ENCODE measurements at regions not wholly inside any gene's neighbourhood (a gene's known extent, or its start where the extent isn't known, plus 50 kb on each side); places are given as distances from the start of the nearest gene placed in this dataset.

- no peak for DNase-seq (ENCODE audit: low spot score)
- Mint-ChIP-seq H3K36me3 (no peaks in the 10 kb centered on the region), H3K4me3 (no peak overlapping the region), H3K27ac (no peak overlapping the region), H3K27me3 (no peaks in the 10 kb centered on the region), H3K4me1 (ENCODE audit: low read depth in 2 of 2) (no peaks in the 10 kb centered on the region), H3K9me3 (no peaks in the 10 kb centered on the region)
- no peak for ATAC-seq
Measured at GRCh38 chr19:8893419-8893818, 61.2 kb downstream of the MBD3L1 start.

DNA sequence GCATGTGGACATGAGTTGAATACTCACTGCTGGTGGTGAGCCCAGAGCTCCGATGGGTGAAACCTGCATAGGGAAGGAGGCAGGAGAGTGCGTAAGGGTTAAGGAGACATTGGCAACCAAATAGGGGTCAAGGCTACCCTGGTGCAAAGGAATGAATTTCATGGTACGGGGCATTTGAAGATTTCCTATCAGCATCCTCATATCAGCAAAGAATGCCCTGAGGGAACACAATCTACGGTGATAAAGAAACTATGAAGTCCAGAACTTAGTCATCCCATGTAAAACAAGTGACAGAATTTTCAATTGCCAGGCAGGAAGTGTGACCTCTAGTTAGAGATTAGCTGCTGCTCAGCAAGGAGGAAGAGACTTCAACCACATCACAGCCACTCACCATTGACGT, 64.9 kb downstream of the MBD3L1 start:
- ATAC-seq (no peak), DNase-seq (ENCODE audit: low spot score) (no peak)
- Mint-ChIP-seq H3K27me3 (no peaks in the 10 kb centered on the region), H3K4me1 (ENCODE audit: low read depth in 2 of 2) (no peaks in the 10 kb centered on the region), H3K36me3 (no peaks in the 10 kb centered on the region), H3K9me3 (no peaks in the 10 kb centered on the region), H3K27ac (no peak overlapping the region), H3K4me3 (no peak overlapping the region)

DNA sequence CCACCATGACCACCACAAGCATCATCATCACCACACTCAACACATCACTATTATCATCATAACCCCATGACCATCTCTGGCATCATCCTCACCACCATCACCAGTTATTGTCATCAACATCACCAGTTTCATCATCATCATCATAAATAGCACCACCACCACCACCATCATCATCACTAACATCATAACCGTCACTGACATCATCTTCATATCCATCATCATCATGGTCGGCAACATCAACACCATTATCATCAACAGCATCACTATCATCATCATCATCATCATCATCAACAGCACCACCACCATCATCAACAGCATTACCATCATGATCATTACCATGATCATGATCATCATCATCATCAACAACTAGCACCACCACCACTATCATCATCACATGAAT, 67.2 kb downstream of the MBD3L1 start:
- ATAC-seq: no peak
- Mint-ChIP-seq H3K4me1 (ENCODE audit: low read depth in 2 of 2) (no peaks in the 10 kb centered on the region), H3K27me3 (no peaks in the 10 kb centered on the region), H3K9me3 (no peaks in the 10 kb centered on the region), H3K4me3 (no peak overlapping the region), H3K36me3 (no peaks in the 10 kb centered on the region), H3K27ac (no peak overlapping the region)
- DNase-seq (ENCODE audit: low spot score): no peak

DNA sequence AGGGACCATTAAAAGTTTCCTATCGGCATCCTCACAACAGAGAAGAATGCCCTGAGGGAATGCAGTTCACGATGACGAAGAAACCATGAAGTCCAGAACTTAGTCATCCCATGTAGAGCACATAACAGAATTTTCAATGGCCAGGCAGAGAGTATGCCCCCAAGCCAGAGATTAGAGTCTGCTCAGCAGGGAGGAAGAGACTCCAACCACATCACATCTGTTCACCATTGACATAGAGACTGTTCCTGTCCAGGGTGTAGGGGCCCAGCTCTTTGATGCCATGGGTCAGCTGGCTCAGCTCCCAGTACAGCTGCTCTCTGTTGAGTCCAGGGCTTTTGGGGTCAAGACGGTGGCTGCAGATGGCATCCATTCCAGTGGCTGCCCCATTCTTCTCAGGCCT, 68.2 kb downstream of the MBD3L1 start:
- ATAC-seq: no peak

DNA sequence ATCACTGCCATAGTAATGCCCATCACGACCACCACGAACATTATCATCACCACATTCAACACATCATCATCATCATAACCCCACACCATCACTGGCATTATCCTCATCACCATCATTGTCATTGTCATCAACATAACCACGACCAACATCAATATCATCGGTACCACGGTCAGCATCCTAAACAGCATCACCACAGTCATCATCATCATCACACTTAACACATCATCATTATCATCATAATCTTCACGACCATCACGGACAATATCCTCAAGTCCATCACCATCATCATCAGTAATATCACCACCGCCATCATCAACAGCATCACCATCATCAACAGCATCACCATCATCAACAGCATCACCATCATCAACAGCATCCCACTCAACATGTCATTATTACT, 70.3 kb downstream of the MBD3L1 start:
- Mint-ChIP-seq H3K4me3 (no peak overlapping the region), H3K4me1 (ENCODE audit: low read depth in 2 of 2) (no peaks in the 10 kb centered on the region), H3K9me3 (no peaks in the 10 kb centered on the region), H3K27me3 (no peaks in the 10 kb centered on the region), H3K36me3 (no peaks in the 10 kb centered on the region), H3K27ac (no peak overlapping the region)
- no peak for DNase-seq (ENCODE audit: low spot score)
- ATAC-seq: no peak

More for the DNA sequence above, 68.2 kb downstream of the MBD3L1 start:
- Mint-ChIP-seq H3K27ac (no peak overlapping the region), H3K27me3 (no peaks in the 10 kb centered on the region), H3K4me3 (no peak overlapping the region), H3K36me3 (no peaks in the 10 kb centered on the region), H3K4me1 (ENCODE audit: low read depth in 2 of 2) (no peaks in the 10 kb centered on the region), H3K9me3 (no peaks in the 10 kb centered on the region)
- no peak for DNase-seq (ENCODE audit: low spot score)

DNA sequence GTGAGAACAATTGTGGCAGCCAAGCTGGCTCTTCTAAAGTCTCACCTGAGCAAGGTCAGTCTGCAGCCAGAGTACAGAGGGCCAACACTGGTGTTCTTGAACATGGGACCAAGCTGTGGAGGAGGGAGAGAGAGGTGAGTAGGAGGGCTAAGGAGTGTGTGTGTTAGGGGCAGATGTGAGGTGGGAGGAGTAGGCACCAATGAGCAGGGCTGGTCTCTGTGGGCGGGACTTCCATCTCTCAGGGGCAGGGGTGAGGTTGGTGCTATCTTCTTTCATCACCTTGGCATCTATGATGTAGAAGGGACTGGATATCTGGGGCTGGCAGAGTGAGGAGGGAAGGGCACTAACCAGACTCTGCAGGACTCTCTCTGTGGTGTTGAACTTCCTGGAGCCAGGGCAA, 72.4 kb downstream of the MBD3L1 start:
- H3K4me1 Mint-ChIP-seq (ENCODE audit: low read depth in 2 of 2): no peaks in the 10 kb centered on the region
- no peak for DNase-seq (ENCODE audit: low spot score)
- H3K9me3 Mint-ChIP-seq: no peaks in the 10 kb centered on the region
- no peak for ATAC-seq
- H3K27ac Mint-ChIP-seq: no peak overlapping the region
- peaks cover 0 to 10% of the 10 kb centered on the region in 2 donors for H3K27me3 Mint-ChIP-seq
- no peak overlapping the region for H3K4me3 Mint-ChIP-seq
- H3K36me3 Mint-ChIP-seq: no peaks in the 10 kb centered on the region

DNA sequence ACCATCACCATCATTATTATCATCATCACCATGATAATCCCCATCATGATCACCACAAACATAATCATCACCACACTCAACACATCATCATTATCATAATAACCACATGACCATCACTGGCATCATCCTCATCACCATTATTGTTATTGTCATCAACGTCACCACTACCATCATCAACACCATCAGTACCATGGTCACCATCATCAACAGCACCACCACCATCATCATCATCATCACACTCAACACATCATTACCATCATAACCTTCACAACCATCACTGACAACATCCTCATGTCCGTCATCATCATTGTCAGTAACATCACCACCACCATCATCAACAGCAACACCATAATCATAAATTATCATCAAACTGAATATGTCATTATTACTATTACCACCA, 73.2 kb downstream of the MBD3L1 start:
- peaks cover 0 to 10% of the 10 kb centered on the region in 2 donors for H3K27me3 Mint-ChIP-seq
- no peak for DNase-seq (ENCODE audit: low spot score)
- no peaks in the 10 kb centered on the region for H3K9me3 Mint-ChIP-seq
- ATAC-seq: no peak
- no peaks in the 10 kb centered on the region for H3K4me1 Mint-ChIP-seq (ENCODE audit: low read depth in 2 of 2)
- no peaks in the 10 kb centered on the region for H3K36me3 Mint-ChIP-seq
- H3K27ac Mint-ChIP-seq: no peak overlapping the region
- no peak overlapping the region for H3K4me3 Mint-ChIP-seq

- ATAC-seq (no peak), DNase-seq (ENCODE audit: low spot score) (no peak)
- H3K9me3 Mint-ChIP-seq: no peaks in the 10 kb centered on the region
- peaks cover 0 to 10% of the 10 kb centered on the region in 2 donors for H3K27me3 Mint-ChIP-seq
- H3K4me1 Mint-ChIP-seq (ENCODE audit: low read depth in 2 of 2): no peaks in the 10 kb centered on the region
- H3K27ac Mint-ChIP-seq: no peak overlapping the region
- no peaks in the 10 kb centered on the region for H3K36me3 Mint-ChIP-seq
- no peak overlapping the region for H3K4me3 Mint-ChIP-seq
Measured at GRCh38 chr19:8908066-8908465, 75.9 kb downstream of the MBD3L1 start.

DNA sequence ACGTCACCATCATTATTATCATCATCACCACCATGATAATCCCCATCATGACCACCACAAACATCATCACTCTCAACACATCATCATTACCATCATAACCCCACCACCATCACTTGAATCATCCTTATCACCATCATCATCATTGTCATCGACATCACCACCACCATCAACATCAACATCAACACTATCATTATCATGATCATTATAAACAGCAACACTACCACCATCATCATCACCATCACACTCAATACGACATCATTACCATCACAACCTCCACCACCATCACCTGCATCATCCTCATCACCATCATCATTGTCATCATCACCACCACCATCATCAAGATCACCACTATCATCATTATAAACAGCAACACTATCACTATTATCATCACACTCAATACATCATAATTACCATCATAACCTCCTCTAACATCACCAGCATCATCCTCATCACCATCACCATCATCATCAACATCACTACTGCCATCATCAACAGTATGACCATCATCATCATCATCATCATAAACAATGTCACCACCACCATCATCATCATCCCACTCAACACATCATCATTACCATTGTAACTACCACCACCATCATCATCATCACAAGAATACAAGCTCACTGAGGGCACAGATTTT, 78.7 kb downstream of the MBD3L1 start:
- Mint-ChIP-seq H3K36me3 (no peaks in the 10 kb centered on the region), H3K27ac (no peak overlapping the region), H3K27me3 (peaks cover 3 to 10% of the 10 kb centered on the region in 2 donors), H3K9me3 (no peaks in the 10 kb centered on the region), H3K4me3 (no peak overlapping the region), H3K4me1 (ENCODE audit: low read depth in 2 of 2) (no peaks in the 10 kb centered on the region)
- ATAC-seq (no peak), DNase-seq (ENCODE audit: low spot score) (no peak)

DNA sequence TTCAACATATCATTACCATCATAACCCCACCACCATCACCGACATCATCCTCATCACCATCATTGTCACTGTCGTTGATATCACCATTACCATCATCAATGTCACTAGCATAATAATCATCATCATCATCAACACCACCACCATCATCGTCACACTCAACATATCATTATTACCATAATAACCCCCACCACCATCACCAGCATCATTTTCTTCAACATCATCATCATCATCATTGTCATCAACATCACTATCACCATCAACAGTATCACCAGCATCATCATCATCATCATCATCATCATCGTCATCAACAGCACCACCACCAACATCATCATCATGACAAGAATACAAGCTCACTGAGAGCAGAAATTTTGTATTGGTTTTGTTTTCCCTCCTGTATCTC, 83.8 kb downstream of the MBD3L1 start:
- Mint-ChIP-seq H3K9me3 (no peaks in the 10 kb centered on the region), H3K27me3 (peaks cover 0 to 3% of the 10 kb centered on the region in 2 donors), H3K36me3 (no peaks in the 10 kb centered on the region), H3K4me3 (no peak overlapping the region), H3K27ac (no peak overlapping the region), H3K4me1 (ENCODE audit: low read depth in 2 of 2) (no peaks in the 10 kb centered on the region)
- ATAC-seq: no peak
- DNase-seq (ENCODE audit: low spot score): no peak

DNA sequence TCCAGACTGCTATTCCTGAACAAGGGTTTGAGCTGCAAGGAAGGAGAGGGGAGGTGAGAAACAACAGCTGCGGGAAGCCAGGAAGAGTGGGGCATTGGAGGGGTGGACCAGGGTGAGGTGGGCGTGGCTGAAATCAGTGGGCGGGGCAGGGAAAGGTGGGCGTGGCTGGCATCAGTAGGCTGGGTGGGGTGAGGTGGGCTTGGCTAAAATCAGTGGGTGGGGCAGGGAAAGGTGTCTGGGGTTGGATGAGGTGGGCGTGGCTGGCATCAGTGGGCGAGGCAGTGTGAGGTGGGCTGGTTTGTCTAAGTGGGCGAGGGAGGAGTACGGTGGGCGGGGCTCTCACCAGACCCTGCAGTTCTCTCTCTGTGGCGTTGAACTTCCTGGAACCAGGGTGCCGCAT, 87.6 kb downstream of the MUC16 start:
- no peaks in the 10 kb centered on the region for H3K9me3 Mint-ChIP-seq
- no peaks in the 10 kb centered on the region for H3K4me1 Mint-ChIP-seq (ENCODE audit: low read depth in 2 of 2)
- ATAC-seq: no peak
- peaks cover 0 to 3% of the 10 kb centered on the region in 2 donors for H3K27me3 Mint-ChIP-seq
- no peaks in the 10 kb centered on the region for H3K36me3 Mint-ChIP-seq
- H3K4me3 Mint-ChIP-seq: no peak overlapping the region
- H3K27ac Mint-ChIP-seq: no peak overlapping the region
- no peak for DNase-seq (ENCODE audit: low spot score)

DNA sequence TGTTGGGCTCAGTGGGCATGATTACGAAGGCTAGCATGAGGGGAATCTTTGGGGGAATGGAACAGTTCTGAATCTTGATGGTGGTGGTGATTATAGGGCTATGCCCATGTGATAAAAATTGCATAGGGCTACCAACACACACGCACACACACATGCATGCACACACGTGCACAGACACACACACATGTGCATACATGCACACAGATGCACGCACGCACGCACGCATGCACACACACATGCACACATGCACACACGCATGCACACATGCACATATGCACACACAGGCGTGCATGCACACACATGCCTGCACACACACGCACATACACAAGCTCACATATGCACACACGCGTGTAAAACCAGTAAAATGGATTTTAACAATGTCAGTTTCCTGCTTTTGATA, 85.9 kb downstream of the MUC16 start:
- Mint-ChIP-seq H3K36me3 (no peaks in the 10 kb centered on the region), H3K27me3 (peaks cover 0 to 3% of the 10 kb centered on the region in 2 donors), H3K4me1 (ENCODE audit: low read depth in 2 of 2) (no peaks in the 10 kb centered on the region), H3K27ac (no peak overlapping the region), H3K9me3 (no peaks in the 10 kb centered on the region), H3K4me3 (no peak overlapping the region)
- ATAC-seq (no peak), DNase-seq (ENCODE audit: low spot score) (no peak)

DNA sequence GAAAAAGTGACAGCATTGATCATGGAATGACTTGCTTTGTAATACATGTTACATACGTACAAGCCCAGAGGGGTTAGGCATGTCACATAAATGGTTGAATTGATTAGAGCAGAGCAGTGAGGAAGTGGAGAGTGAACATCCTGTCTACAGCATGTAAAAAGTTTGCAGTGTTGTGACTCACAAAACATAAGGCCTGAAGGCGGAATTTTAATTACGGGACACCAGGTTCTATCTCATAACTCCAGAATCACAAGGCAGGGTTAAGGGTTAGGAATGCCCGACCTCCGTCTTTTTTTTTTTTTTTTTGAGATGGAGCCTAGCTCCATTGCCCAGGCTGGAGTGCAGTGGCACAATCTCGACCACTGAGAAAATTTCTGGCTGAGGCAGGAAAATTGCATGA, 83.9 kb downstream of the MUC16 start:
- Mint-ChIP-seq H3K9me3 (no peaks in the 10 kb centered on the region), H3K27me3 (peaks cover 0 to 3% of the 10 kb centered on the region in 2 donors), H3K4me3 (no peak overlapping the region), H3K36me3 (no peaks in the 10 kb centered on the region), H3K4me1 (ENCODE audit: low read depth in 2 of 2) (no peaks in the 10 kb centered on the region), H3K27ac (no peak overlapping the region)
- DNase-seq (ENCODE audit: low spot score): no peak
- ATAC-seq: no peak

- Mint-ChIP-seq H3K4me1 (ENCODE audit: low read depth in 2 of 2) (no peaks in the 10 kb centered on the region), H3K27ac (no peak overlapping the region), H3K27me3 (peaks cover 7 to 44% of the 10 kb centered on the region in 2 donors), H3K9me3 (peaks cover 2% of the 10 kb centered on the region), H3K36me3 (no peaks in the 10 kb centered on the region), H3K4me3 (no peak overlapping the region)
- DNase-seq (ENCODE audit: low spot score) (no peak), ATAC-seq (no peak)
Measured at GRCh38 chr19:8935460-8935859, 74.7 kb downstream of the MUC16 start.

DNA sequence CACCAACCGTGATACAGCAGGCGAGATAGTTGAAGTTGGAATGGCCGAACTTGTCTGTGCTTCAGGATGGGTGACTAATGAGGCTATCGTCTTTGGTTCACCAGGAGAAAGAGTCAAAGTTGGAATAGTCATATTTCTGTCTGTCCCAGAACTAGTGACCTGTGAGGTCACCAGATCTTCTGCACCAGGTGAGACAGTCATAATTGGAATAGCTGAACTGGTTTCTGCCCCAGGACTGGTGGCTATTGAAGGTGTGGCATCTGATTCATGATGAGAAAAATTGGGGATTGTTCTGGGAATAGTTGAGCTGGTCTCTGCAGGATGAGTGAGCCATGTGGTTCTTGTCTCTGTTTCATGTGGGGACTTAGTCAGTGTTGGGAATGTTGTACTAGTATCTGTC, 71.6 kb downstream of the MUC16 start:
- ATAC-seq (no peak), DNase-seq (ENCODE audit: low spot score) (no peak)
- H3K27ac Mint-ChIP-seq: no peak overlapping the region
- H3K4me3 Mint-ChIP-seq: no peak overlapping the region
- peaks cover 4 to 53% of the 10 kb centered on the region in 2 donors for H3K27me3 Mint-ChIP-seq
- no peaks in the 10 kb centered on the region for H3K4me1 Mint-ChIP-seq (ENCODE audit: low read depth in 2 of 2)
- no peaks in the 10 kb centered on the region for H3K36me3 Mint-ChIP-seq
- H3K9me3 Mint-ChIP-seq: peaks cover 4% of the 10 kb centered on the region

All from natural killer cell treated with Interleukin-12 subunit alpha and Interleukin-12 subunit beta and Interleukin-15 and Interleukin-18, amount 100 ng/mL, for 72 hours (primary cell).